GM19023 (cell line): ENCODE measurements at regions not wholly inside any gene's neighbourhood (a gene's known extent, or its start where the extent isn't known, plus 50 kb on each side); places are given as distances from the start of the nearest gene placed in this dataset.

ENCODE experiments used
- ATAC-seq: cut with Tn5 transposase; IDR thresholded peaks from one replicate; pipeline ENCODE4 v1.9.1; 2021; ENCODE audit warnings: mild to moderate bottlenecking, moderate library complexity; ENCODE audit not compliant: unreplicated experiment

- ATAC-seq: no peak
These were observed 144.0 kb downstream of the NAV1 start for GRCh38 chr1:201682964-201683363.

DNA sequence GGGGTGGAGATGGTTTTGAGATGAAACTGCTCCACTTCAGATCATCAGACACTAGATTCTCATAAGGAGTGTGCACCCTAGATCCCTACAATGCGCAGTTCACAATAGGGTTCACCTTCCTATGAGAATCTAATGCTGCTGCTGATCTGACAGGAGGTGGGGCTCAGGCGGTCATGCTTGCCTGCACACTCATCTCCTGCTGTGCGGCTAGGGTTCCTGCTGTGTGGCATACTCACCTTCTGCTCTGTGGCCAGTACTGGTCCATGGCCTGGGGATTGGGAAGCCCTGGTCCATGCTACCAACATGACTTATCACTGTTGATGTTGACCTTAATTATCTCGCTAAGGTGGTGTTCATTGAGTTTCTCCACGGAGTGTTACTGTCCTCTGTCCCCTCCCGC is 144.5 kb downstream of the NAV1 start:
- ATAC-seq: no peak

DNA sequence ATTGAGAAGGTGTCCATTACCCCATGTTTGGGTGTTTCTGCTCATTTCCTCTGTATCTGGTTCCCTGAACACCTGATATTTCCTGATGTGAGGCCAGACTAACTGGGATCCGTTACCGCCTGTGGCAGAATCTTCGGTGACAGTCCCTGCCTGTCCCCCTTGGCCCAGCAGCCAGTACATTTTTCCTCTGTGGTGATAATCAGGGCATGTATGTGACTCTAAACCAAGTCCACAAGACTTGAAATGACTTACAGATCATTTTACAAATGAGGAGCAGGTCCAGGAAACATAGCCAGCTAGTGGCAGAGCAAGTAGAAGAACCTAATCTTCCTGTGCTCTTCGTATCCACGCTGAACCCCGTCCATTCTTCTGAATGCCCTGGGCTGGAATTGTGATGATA is 143.5 kb upstream of the IPO9 start:
- ATAC-seq: no peak

DNA sequence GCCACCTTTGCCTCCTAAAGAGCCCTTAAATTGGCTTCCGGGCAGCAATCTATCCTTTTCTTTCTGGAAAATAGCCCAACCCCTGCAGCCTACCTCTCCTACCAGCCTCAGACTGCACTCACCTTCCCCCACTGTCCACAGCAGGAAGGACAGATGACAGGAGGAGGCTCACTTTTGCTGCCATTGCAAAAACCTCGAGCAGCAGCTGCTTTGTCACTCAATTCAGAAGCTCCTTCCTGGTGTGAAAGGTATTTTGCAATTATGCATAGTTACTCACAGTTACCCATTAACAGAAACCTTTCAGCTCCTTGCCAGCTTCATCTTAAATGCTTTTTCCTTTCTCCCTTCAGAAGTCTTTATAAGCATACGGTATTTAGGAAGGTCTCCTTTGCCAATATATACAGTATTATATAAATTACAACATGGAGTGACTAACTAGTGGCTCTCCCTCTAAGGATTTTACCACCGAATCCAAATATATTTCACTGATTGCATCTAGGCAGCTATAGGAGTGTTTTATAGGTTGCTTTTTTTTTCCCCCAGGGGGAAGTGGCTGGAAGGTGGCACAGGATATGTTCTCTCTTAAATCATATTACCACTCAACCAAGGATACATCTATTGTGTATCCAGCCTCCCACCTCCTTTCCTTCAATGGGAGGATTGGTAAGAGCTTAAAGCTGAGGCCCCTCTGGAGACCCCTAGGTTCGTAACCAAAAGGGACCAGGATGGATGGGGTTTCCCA is 142.1 kb upstream of the IPO9 start:
- no peak for ATAC-seq

DNA sequence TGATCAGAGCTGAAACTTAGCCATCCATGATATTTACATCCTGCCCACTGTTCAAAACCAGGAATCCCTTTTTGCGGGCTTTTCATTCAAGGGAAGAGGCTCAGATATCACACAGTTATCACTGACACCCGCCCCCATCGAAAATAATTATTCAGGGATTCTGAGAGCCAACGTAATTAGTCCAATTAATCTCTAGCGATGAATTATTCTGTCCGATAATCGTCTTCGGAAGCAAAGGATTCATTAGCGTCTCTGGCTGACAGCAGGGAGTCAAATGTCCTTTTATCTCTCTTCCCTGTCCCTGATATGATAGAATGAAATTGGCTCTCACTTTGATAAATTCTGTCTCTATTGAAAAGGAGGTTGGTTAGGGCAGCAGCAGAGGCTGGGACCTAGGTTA is 140.4 kb upstream of the IPO9 start:
- no peak for ATAC-seq

GRCh38 chr1:201689647-201690046 is 139.3 kb upstream of the IPO9 start:
- ATAC-seq: no peak

DNA sequence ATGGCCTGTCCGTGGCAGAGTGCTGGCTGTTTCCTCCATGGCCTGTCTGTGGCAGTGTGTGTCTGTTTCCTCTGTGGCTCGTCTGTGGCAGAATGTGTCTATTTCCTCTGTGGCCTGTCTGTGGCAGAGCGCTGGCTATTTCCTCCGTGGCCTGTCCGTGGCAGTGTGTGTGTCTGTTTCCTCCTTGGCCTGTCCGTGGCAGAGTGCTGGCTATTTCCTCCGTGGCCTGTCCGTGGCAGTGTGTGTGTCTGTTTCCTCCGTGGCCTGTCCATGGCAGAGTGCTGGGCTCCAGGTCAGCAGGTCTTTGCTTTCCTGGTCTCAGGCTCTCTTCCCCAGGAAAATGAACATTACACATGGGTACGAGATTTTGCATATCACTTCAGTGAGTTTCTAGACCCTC is 138.4 kb upstream of the IPO9 start:
- ATAC-seq: no peak

GRCh38 chr1:201691716-201692554 is 137.0 kb upstream of the IPO9 start:
- ATAC-seq: no peak

- ATAC-seq: no peak
These were observed 136.2 kb upstream of the IPO9 start for GRCh38 chr1:201692555-201693394.

GRCh38 chr1:201693890-201694607 is 134.9 kb upstream of the IPO9 start:
- no peak for ATAC-seq

DNA sequence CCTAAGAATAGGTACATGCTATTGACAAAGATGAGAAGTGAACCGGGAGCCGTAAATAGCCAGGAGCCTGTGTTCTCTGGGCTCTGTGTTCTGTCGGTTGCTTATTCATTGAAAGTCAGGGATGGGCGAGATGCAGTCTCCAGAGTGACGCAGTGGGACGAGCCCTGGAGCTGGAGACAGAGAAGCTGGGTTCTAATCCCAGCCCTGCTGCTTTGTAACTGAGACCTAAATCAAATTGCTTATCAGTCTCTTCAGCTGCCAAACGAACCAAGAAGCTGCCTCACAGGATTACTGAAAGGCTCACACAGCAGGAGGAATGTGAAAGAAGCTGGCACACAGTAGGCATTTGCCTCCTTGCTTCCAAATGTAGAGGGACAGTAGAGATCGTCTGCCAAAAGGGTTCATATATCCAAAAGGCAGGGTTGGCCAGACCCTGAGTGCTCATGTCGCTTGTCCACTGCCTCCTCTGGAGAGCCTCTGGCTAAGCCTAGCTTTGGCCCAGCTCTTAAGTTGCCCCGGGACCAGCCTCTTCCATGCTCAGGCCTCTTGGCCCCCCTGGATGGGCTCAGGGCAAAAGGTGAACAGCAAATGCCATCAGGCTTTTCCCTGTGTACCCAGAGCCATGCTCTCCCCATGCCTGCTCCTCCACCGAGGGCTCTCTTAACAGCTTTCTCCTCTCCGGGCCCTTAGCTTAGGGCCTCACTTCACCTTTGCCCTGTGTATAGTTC is 134.2 kb upstream of the IPO9 start:
- no peak for ATAC-seq

DNA sequence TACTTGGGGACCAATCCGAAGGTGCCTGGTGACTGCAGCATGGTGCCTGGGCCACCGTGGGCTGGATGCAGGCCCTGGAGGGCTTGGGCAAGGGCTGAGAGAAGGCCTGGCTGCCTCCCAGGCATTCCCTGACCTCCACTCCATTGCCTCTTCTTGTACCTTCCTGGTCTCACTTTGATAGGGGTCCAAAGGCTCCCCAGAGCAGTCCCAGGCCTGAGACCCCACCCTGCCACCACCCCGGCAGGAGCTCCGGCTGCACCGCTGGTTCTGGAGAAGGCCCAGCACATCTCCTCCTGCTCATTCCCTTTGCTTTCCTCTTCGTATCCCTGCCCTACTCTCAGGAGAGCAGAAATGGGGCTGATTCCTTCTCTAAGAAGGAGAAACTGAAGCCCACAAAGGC is 133.3 kb upstream of the IPO9 start:
- no peak for ATAC-seq

- ATAC-seq: no peak
These were observed 132.7 kb upstream of the IPO9 start for GRCh38 chr1:201696217-201696761.

- no peak for ATAC-seq
These were observed 131.8 kb upstream of the IPO9 start for GRCh38 chr1:201697174-201697573.

GRCh38 chr1:201701831-201702230 is 127.1 kb upstream of the IPO9 start:
- ATAC-seq: no peak

GRCh38 chr1:201702936-201703335 is 126.0 kb upstream of the IPO9 start:
- no peak for ATAC-seq

GRCh38 chr1:201703621-201704438 is 125.1 kb upstream of the IPO9 start:
- peak; percentile 62 for ATAC-seq

DNA sequence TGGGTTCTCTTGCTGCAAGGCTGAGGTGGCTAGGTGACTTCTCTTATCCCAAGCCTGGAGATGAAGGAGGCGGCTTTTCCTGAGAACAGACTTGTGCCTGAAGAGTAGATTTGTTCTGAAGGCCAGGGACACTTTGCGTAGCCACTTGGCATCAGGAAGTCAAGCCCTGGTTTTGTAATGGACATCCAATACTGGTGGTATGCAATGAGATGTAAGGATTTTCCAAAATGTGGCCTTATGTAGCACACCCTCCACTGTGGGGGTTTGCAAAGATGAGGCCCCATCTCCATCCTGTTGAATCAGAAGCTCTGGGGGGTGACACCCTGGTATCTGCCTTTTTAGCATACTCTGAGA is 124.5 kb upstream of the IPO9 start:
- ATAC-seq: no peak

DNA sequence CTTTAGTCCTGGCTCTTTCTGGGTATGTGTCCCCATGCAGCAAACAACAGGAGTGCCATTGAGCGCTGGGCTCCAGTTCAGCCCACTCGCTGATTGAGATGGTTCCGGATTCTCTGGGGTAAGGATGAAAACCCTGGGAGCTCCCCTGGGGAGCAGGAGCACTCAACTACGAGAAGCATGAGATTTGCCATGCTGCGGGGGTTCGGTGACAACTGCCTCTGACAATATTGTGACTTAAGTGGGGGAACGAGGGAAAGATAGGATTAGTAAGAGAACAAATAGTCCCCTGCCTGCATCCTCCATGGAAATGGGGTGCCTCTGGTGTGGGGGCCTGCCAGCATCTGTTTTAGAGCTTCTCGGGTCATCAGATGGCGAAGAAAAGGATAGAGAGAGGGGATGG is 123.6 kb upstream of the IPO9 start:
- no peak for ATAC-seq
